Activated gamma-delta T cell treated with Interleukin-2 at 50 U/mL for 16 hours (primary cell): ENCODE measurements at regions not wholly inside any gene's neighbourhood (a gene's known extent, or its start where the extent isn't known, plus 50 kb on each side); places are given as distances from the start of the nearest gene placed in this dataset.

Experiments
- DNase-seq: peaks from one replicate; pipeline ENCODE4 v3.0.0-alpha.2; 2020

- DNase-seq: no peak
Measured at GRCh38 chr11:11755871-11756270, 85.9 kb upstream of the USP47 start.

- no peak for DNase-seq
Measured at GRCh38 chr11:11752679-11753078, 89.1 kb upstream of the USP47 start.

GRCh38 chr11:11750017-11750878 is 91.5 kb upstream of the USP47 start:
- no peak for DNase-seq

GRCh38 chr11:11748706-11749365 is 92.9 kb upstream of the USP47 start:
- DNase-seq: no peak

GRCh38 chr11:11747570-11747969 is 94.2 kb upstream of the USP47 start:
- no peak for DNase-seq

- no peak for DNase-seq
Measured at GRCh38 chr11:11746449-11746848, 95.3 kb upstream of the USP47 start.

GRCh38 chr11:11743216-11743615 is 98.6 kb upstream of the USP47 start:
- no peak for DNase-seq

GRCh38 chr11:11742486-11742885 is 99.3 kb upstream of the USP47 start:
- no peak for DNase-seq

- no peak for DNase-seq
Measured at GRCh38 chr11:11740836-11741235, 100.9 kb upstream of the USP47 start.

GRCh38 chr11:11740073-11740702 is 101.6 kb upstream of the USP47 start:
- DNase-seq: no peak

DNA sequence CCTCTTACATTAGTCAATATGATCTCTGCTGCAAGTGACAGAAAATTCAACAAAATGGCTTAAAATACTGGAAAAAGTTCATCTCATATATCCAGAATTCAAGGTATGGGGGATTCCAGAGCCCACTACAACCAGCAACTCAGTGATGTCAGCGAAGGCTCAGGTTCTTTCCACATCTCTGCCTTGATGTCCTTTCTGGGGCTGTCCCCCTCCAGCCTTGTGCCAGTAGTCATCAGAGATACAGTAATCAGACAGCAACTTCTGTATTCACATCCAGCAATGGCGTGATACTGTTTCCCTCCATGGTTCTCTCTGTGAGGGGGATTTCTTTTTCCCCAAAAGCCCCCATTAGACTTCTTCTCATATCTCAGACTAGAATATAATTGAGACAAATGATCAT is 103.4 kb upstream of the USP47 start:
- DNase-seq: no peak

DNA sequence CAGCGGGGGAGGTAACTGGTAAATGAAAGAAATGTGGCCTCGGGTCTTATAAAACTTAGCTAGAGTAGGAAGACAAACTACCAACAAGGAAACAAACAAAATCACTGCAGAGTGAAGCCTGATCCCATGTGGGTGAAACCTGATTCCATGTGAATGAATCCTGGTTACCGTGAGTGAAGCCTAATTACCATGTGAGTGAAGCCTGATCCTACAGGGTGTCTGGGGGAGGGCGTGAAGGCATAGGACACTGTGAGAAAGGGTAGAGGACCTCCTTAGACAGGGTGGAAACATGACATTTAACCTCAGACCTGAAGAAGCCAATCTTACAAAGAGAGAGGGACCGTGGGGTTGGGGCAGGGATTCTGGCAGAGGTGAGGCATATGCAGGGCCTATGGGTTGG is 106.2 kb upstream of the USP47 start:
- DNase-seq: no peak

- DNase-seq: no peak
Measured at GRCh38 chr11:11733246-11733747, 108.5 kb upstream of the USP47 start.

GRCh38 chr11:11732116-11732515 is 109.7 kb upstream of the USP47 start:
- DNase-seq: no peak

DNA sequence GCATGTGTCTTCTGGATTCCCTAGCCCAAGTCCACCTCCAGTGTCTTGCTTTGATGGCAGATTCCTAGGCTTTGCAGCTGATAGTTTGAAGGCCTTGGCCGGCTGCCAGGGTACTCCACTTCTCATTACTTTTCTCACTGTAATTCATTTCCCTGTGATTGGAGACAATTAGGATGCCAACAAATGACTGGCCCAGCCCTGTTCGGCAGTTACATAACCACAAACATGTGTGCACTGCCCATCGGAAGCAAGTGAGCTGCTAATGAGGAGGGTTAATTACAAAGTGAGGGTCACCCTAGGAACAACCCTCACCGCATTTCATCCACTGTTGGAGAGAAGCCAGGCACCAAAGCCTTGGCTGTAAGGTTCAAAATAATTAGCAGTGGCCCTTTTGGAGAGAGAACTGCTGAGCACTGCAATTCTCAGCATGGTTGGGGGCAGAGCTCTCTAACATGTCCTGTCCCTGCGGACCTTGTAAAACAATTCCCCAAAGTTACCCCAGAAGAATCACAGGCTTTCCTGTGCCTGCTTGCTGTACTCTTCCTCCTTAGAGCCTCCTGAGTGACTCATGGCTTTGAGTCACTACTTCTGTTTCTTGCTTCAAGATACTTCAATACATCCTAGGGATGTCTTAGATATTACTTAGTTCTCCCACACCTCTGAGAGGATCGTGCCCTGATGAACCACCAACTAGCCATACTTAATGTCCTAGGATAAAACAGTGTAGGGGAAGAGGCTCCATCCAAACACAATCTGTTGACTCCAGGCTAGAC is 109.7 kb upstream of the GALNT18 start:
- no peak for DNase-seq

DNA sequence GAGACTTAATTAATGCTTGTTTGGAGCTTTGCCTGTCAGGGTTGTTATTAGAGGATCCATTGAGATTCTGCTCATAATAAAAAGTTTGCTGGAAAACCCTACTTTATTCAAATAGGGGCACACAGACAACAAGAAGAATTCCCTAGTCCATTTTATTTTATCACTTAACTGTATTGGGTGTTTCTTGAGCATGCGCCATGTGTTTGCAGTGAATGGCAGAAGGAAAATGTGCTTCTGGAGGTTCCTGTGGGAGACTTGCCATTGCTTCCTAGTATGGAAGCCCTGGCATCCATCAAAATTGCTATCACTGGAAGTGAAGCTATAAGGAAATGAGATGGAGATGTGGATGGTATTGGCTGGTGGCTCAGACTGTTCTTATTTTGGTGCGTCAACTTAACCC is 106.6 kb upstream of the GALNT18 start:
- no peak for DNase-seq

- DNase-seq: no peak
Measured at GRCh38 chr11:11725438-11725837, 103.6 kb upstream of the GALNT18 start.

GRCh38 chr11:11724994-11725393 is 103.2 kb upstream of the GALNT18 start:
- DNase-seq: no peak

- DNase-seq: no peak
Measured at GRCh38 chr11:11722861-11723260, 101.1 kb upstream of the GALNT18 start.

GRCh38 chr11:11722246-11722645 is 100.4 kb upstream of the GALNT18 start:
- no peak for DNase-seq

DNA sequence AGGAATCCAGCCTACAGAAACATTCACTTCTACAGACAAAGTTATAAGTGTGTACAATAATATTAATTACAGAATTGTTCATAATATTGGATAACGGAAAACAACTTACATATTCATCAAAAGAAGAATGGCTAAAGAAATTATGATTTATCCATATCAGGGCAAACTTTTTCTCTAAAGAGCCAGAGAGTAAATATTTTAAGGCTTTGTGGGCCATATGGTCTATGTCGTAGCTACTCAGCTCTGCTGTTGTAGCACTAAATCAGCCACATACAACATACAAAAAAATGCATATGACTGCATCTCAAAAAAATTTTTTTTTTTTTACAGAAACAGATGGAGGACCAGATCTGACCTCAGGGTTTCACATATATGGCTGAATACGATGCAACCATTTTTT is 96.7 kb upstream of the GALNT18 start:
- no peak for DNase-seq

GRCh38 chr11:11717064-11717725 is 95.4 kb upstream of the GALNT18 start:
- no peak for DNase-seq
